ENCODE measurements at regions not wholly inside any gene's neighbourhood (a gene's known extent, or its start where the extent isn't known, plus 50 kb on each side); places are given as distances from the start of the nearest gene placed in this dataset.

GRCh38 chr21:40901691-40902090, 54.7 kb upstream of the DSCAM start:
- Histone ChIP-seq H3K27me3 (ENCODE audit: control insufficient read depth, insufficient read depth, low read length) (no peaks in the 10 kb centered on the region), H3K4me3 (ENCODE audit: low read depth, low read length) (no peak overlapping the region), H3K9ac (ENCODE audit: low read length) (no peak overlapping the region), H3K27ac (ENCODE audit: low read depth, low read length) (no peak overlapping the region), H3K9me3 (ENCODE audit: control insufficient read depth, insufficient read depth, low read depth, low read length) (peaks cover 25% of the 10 kb centered on the region), H3K4me1 (ENCODE audit: control insufficient read depth, insufficient read depth, low read length) (0 out of 2 replicates have a peak, but pooled peaks cover 2% of the 10 kb centered on the region), H3K36me3 (ENCODE audit: control insufficient read depth, insufficient read depth, low read length) (no peaks in the 10 kb centered on the region)

GRCh38 chr21:40902299-40902698, 55.3 kb upstream of the DSCAM start:
- no peaks in the 10 kb centered on the region for H3K36me3 ChIP-seq (ENCODE audit: control insufficient read depth, insufficient read depth, low read length)
- peaks cover 19% of the 10 kb centered on the region for H3K9me3 ChIP-seq (ENCODE audit: control insufficient read depth, insufficient read depth, low read depth, low read length)
- H3K4me1 ChIP-seq (ENCODE audit: control insufficient read depth, insufficient read depth, low read length), result 0 out of 2 replicates have a peak, but pooled peaks cover 2% of the 10 kb centered on the region
- no peak overlapping the region for H3K27ac ChIP-seq (ENCODE audit: low read depth, low read length)
- no peak overlapping the region for H3K4me3 ChIP-seq (ENCODE audit: low read depth, low read length)
- H3K9ac ChIP-seq (ENCODE audit: low read length), result no peak overlapping the region
- no peaks in the 10 kb centered on the region for H3K27me3 ChIP-seq (ENCODE audit: control insufficient read depth, insufficient read depth, low read length)

- Histone ChIP-seq H3K9me3 (ENCODE audit: control insufficient read depth, insufficient read depth, low read depth, low read length) (peaks cover 12% of the 10 kb centered on the region), H3K9ac (ENCODE audit: low read length) (no peak overlapping the region), H3K4me3 (ENCODE audit: low read depth, low read length) (no peak overlapping the region), H3K27ac (ENCODE audit: low read depth, low read length) (no peak overlapping the region), H3K4me1 (ENCODE audit: control insufficient read depth, insufficient read depth, low read length) (0 out of 2 replicates have a peak, but pooled peaks cover 2% of the 10 kb centered on the region), H3K36me3 (ENCODE audit: control insufficient read depth, insufficient read depth, low read length) (no peaks in the 10 kb centered on the region), H3K27me3 (ENCODE audit: control insufficient read depth, insufficient read depth, low read length) (no peaks in the 10 kb centered on the region)
Observed at GRCh38 chr21:40902993-40903392, 56.0 kb upstream of the DSCAM start.

- Histone ChIP-seq H3K9me3 (ENCODE audit: control insufficient read depth, insufficient read depth, low read depth, low read length) (no peaks in the 10 kb centered on the region), H3K9ac (ENCODE audit: low read length) (no peak overlapping the region), H3K27me3 (ENCODE audit: control insufficient read depth, insufficient read depth, low read length) (no peaks in the 10 kb centered on the region), H3K27ac (ENCODE audit: low read depth, low read length) (no peak overlapping the region), H3K4me1 (ENCODE audit: control insufficient read depth, insufficient read depth, low read length) (no peaks in the 10 kb centered on the region), H3K36me3 (ENCODE audit: control insufficient read depth, insufficient read depth, low read length) (no peaks in the 10 kb centered on the region), H3K4me3 (ENCODE audit: low read depth, low read length) (no peak overlapping the region)
Observed at GRCh38 chr21:40905251-40905650, 58.3 kb upstream of the DSCAM start.

- no peak overlapping the region for H3K4me3 ChIP-seq (ENCODE audit: low read depth, low read length)
- H3K36me3 ChIP-seq (ENCODE audit: control insufficient read depth, insufficient read depth, low read length), result no peaks in the 10 kb centered on the region
- H3K27me3 ChIP-seq (ENCODE audit: control insufficient read depth, insufficient read depth, low read length), result no peaks in the 10 kb centered on the region
- H3K9me3 ChIP-seq (ENCODE audit: control insufficient read depth, insufficient read depth, low read depth, low read length), result peaks cover 5% of the 10 kb centered on the region; the same call in 1 of the 2 replicates
- H3K9ac ChIP-seq (ENCODE audit: low read length), result no peak overlapping the region
- no peak overlapping the region for H3K27ac ChIP-seq (ENCODE audit: low read depth, low read length)
- H3K4me1 ChIP-seq (ENCODE audit: control insufficient read depth, insufficient read depth, low read length), result no peaks in the 10 kb centered on the region
Observed at GRCh38 chr21:40912375-40912774, 65.4 kb upstream of the DSCAM start.

- no peaks in the 10 kb centered on the region for H3K36me3 ChIP-seq (ENCODE audit: control insufficient read depth, insufficient read depth, low read length)
- no peak overlapping the region for H3K4me3 ChIP-seq (ENCODE audit: low read depth, low read length)
- no peaks in the 10 kb centered on the region for H3K27me3 ChIP-seq (ENCODE audit: control insufficient read depth, insufficient read depth, low read length)
- H3K9me3 ChIP-seq (ENCODE audit: control insufficient read depth, insufficient read depth, low read depth, low read length), result peaks cover 5% of the 10 kb centered on the region; the same call in 1 of the 2 replicates
- H3K27ac ChIP-seq (ENCODE audit: low read depth, low read length), result no peak overlapping the region
- H3K9ac ChIP-seq (ENCODE audit: low read length), result no peak overlapping the region
- no peaks in the 10 kb centered on the region for H3K4me1 ChIP-seq (ENCODE audit: control insufficient read depth, insufficient read depth, low read length)
Observed at GRCh38 chr21:40915114-40915513, 68.2 kb upstream of the DSCAM start.

- Histone ChIP-seq H3K4me1 (ENCODE audit: control insufficient read depth, insufficient read depth, low read length) (peaks cover 19% of the 10 kb centered on the region), H3K36me3 (ENCODE audit: control insufficient read depth, insufficient read depth, low read length) (no peaks in the 10 kb centered on the region), H3K27ac (ENCODE audit: low read depth, low read length) (no peak overlapping the region), H3K9ac (ENCODE audit: low read length) (no peak overlapping the region), H3K9me3 (ENCODE audit: control insufficient read depth, insufficient read depth, low read depth, low read length) (peaks cover 7% of the 10 kb centered on the region), H3K4me3 (ENCODE audit: low read depth, low read length) (no peak overlapping the region), H3K27me3 (ENCODE audit: control insufficient read depth, insufficient read depth, low read length) (no peaks in the 10 kb centered on the region)
Observed at GRCh38 chr21:40923407-40923806, 76.4 kb upstream of the DSCAM start.

- Histone ChIP-seq H3K4me3 (ENCODE audit: low read depth, low read length) (no peak overlapping the region), H3K36me3 (ENCODE audit: control insufficient read depth, insufficient read depth, low read length) (no peaks in the 10 kb centered on the region), H3K27me3 (ENCODE audit: control insufficient read depth, insufficient read depth, low read length) (no peaks in the 10 kb centered on the region), H3K9ac (ENCODE audit: low read length) (no peak overlapping the region), H3K4me1 (ENCODE audit: control insufficient read depth, insufficient read depth, low read length) (peaks cover 19% of the 10 kb centered on the region), H3K27ac (ENCODE audit: low read depth, low read length) (no peak overlapping the region), H3K9me3 (ENCODE audit: control insufficient read depth, insufficient read depth, low read depth, low read length) (peaks cover 12% of the 10 kb centered on the region)
Observed at GRCh38 chr21:40923901-40924300, 76.9 kb upstream of the DSCAM start.

- no peaks in the 10 kb centered on the region for H3K36me3 ChIP-seq (ENCODE audit: control insufficient read depth, insufficient read depth, low read length)
- H3K27me3 ChIP-seq (ENCODE audit: control insufficient read depth, insufficient read depth, low read length), result no peaks in the 10 kb centered on the region
- H3K9me3 ChIP-seq (ENCODE audit: control insufficient read depth, insufficient read depth, low read depth, low read length), result peaks cover 19% of the 10 kb centered on the region
- no peak overlapping the region for H3K4me3 ChIP-seq (ENCODE audit: low read depth, low read length)
- peaks cover 19% of the 10 kb centered on the region for H3K4me1 ChIP-seq (ENCODE audit: control insufficient read depth, insufficient read depth, low read length)
- no peak overlapping the region for H3K9ac ChIP-seq (ENCODE audit: low read length)
- H3K27ac ChIP-seq (ENCODE audit: low read depth, low read length), result no peak overlapping the region
Observed at GRCh38 chr21:40924641-40925040, 77.7 kb upstream of the DSCAM start.

GRCh38 chr21:40926238-40926637, 79.3 kb upstream of the DSCAM start:
- Histone ChIP-seq H3K9me3 (ENCODE audit: control insufficient read depth, insufficient read depth, low read depth, low read length) (peaks cover 34% of the 10 kb centered on the region), H3K9ac (ENCODE audit: low read length) (no peak overlapping the region), H3K36me3 (ENCODE audit: control insufficient read depth, insufficient read depth, low read length) (no peaks in the 10 kb centered on the region), H3K27ac (ENCODE audit: low read depth, low read length) (no peak overlapping the region), H3K27me3 (ENCODE audit: control insufficient read depth, insufficient read depth, low read length) (no peaks in the 10 kb centered on the region), H3K4me1 (ENCODE audit: control insufficient read depth, insufficient read depth, low read length) (peaks cover 19% of the 10 kb centered on the region), H3K4me3 (ENCODE audit: low read depth, low read length) (no peak overlapping the region)

GRCh38 chr21:40929833-40930232, 82.9 kb upstream of the DSCAM start:
- peaks cover 34% of the 10 kb centered on the region for H3K9me3 ChIP-seq (ENCODE audit: control insufficient read depth, insufficient read depth, low read depth, low read length)

GRCh38 chr21:40931197-40931596, 84.2 kb upstream of the DSCAM start:
- Histone ChIP-seq H3K27ac (ENCODE audit: low read depth, low read length) (no peak overlapping the region), H3K4me1 (ENCODE audit: control insufficient read depth, insufficient read depth, low read length) (peaks cover 15% of the 10 kb centered on the region), H3K9ac (ENCODE audit: low read length) (no peak overlapping the region), H3K36me3 (ENCODE audit: control insufficient read depth, insufficient read depth, low read length) (no peaks in the 10 kb centered on the region), H3K27me3 (ENCODE audit: control insufficient read depth, insufficient read depth, low read length) (no peaks in the 10 kb centered on the region), H3K4me3 (ENCODE audit: low read depth, low read length) (no peak overlapping the region), H3K9me3 (ENCODE audit: control insufficient read depth, insufficient read depth, low read depth, low read length) (peaks cover 34% of the 10 kb centered on the region)

More at GRCh38 chr21:40929833-40930232, 82.9 kb upstream of the DSCAM start:
- Histone ChIP-seq H3K9ac (ENCODE audit: low read length) (no peak overlapping the region), H3K4me3 (ENCODE audit: low read depth, low read length) (no peak overlapping the region), H3K36me3 (ENCODE audit: control insufficient read depth, insufficient read depth, low read length) (no peaks in the 10 kb centered on the region), H3K27ac (ENCODE audit: low read depth, low read length) (no peak overlapping the region), H3K27me3 (ENCODE audit: control insufficient read depth, insufficient read depth, low read length) (no peaks in the 10 kb centered on the region), H3K4me1 (ENCODE audit: control insufficient read depth, insufficient read depth, low read length) (peaks cover 15% of the 10 kb centered on the region)

Measured in HUES6 (cell line).